H9 (cell line): ENCODE measurements at regions not wholly inside any gene's neighbourhood (a gene's known extent, or its start where the extent isn't known, plus 50 kb on each side); places are given as distances from the start of the nearest gene placed in this dataset.

ENCODE experiments used
- DNase-seq: peaks from one replicate; pipeline ENCODE4 v3.0.0-alpha.2; 2017
- H2AFZ ChIP-seq: one replicate; pipeline ENCODE4 v1.6.1; 2013; ENCODE audit warnings: mild to moderate bottlenecking, low read length, control low read depth, moderate library complexity
- H2AK5ac ChIP-seq: 2 replicates; pipeline ENCODE4 v1.6.1; 2013; ENCODE audit warnings: low read length, control low read depth, mixed read lengths; ENCODE audit not compliant: insufficient read length
- H2BK120ac ChIP-seq: one replicate; pipeline ENCODE4 v1.6.1; 2013; ENCODE audit warnings: low read depth, mild to moderate bottlenecking, low read length, control low read depth, inconsistent platforms; ENCODE audit not compliant: poor library complexity, severe bottlenecking
- H2BK12ac ChIP-seq: 2 replicates; pipeline ENCODE4 v1.6.1; 2013; ENCODE audit warnings: low read length, control low read depth, mixed read lengths, low read depth; ENCODE audit not compliant: insufficient read length
- H2BK15ac ChIP-seq: 2 replicates; pipeline ENCODE4 v1.6.1; 2013; ENCODE audit warnings: low read depth, low read length, control low read depth
- H2BK20ac ChIP-seq: one replicate; pipeline ENCODE4 v1.6.1; 2013; ENCODE audit warnings: low read depth, mild to moderate bottlenecking, low read length, control low read depth, inconsistent platforms; ENCODE audit not compliant: poor library complexity, severe bottlenecking
- H2BK5ac ChIP-seq: 2 replicates; pipeline ENCODE4 v1.6.1; 2013; ENCODE audit warnings: low read length, control low read depth, mixed read lengths; ENCODE audit not compliant: insufficient read length
- H3K14ac ChIP-seq: 2 replicates; pipeline ENCODE4 v1.6.1; 2013; ENCODE audit warnings: low read length, control low read depth; ENCODE audit not compliant: insufficient read depth
- H3K18ac ChIP-seq: 2 replicates; pipeline ENCODE4 v1.6.1; 2013; ENCODE audit warnings: low read depth, mild to moderate bottlenecking, mixed read lengths, low read length, control low read depth; ENCODE audit not compliant: insufficient read length
- H3K23ac ChIP-seq: 2 replicates; pipeline ENCODE4 v1.6.1; 2013; ENCODE audit warnings: low read length, control low read depth, mixed read lengths, low read depth; ENCODE audit not compliant: insufficient read length
- H3K23me2 ChIP-seq: 2 replicates; pipeline ENCODE4 v1.6.1; 2013; ENCODE audit warnings: low read depth, mild to moderate bottlenecking, mixed read lengths, low read length, control low read depth; ENCODE audit not compliant: insufficient read length, poor library complexity, severe bottlenecking
- H3K27ac ChIP-seq: 2 replicates; pipeline ENCODE4 v1.5.1; 2013; ENCODE audit warnings: low read length, control low read depth, mixed read lengths, low read depth; ENCODE audit not compliant: insufficient read length
- H3K27me3 ChIP-seq: 2 replicates; pipeline ENCODE4 v1.6.1; 2013; ENCODE audit warnings: low read length, control low read depth, inconsistent platforms; ENCODE audit not compliant: insufficient read depth
- H3K4ac ChIP-seq: 2 replicates; pipeline ENCODE4 v1.6.1; 2013; ENCODE audit warnings: low read depth, mild to moderate bottlenecking, control low read depth, inconsistent platforms, low read length, moderate library complexity
- H3K4me1 ChIP-seq: 2 replicates; pipeline ENCODE4 v1.6.1; 2013; ENCODE audit warnings: low read length, control low read depth, inconsistent platforms; ENCODE audit not compliant: insufficient read depth
- H3K4me2 ChIP-seq: 2 replicates; pipeline ENCODE4 v1.6.1; 2013; ENCODE audit warnings: low read length, control low read depth, mixed read lengths; ENCODE audit not compliant: insufficient read length, insufficient read depth
- H3K56ac ChIP-seq: 2 replicates; pipeline ENCODE4 v1.6.1; 2013; ENCODE audit warnings: low read depth, mild to moderate bottlenecking, mixed read lengths, low read length, control low read depth; ENCODE audit not compliant: insufficient read length
- H3K79me1 ChIP-seq: 2 replicates; pipeline ENCODE4 v1.6.1; 2013; ENCODE audit warnings: low read depth, mild to moderate bottlenecking, moderate library complexity, low read length, control low read depth, inconsistent platforms; ENCODE audit not compliant: insufficient read depth, poor library complexity, severe bottlenecking
- H3K79me2 ChIP-seq: 2 replicates; pipeline ENCODE4 v1.6.1; 2013; ENCODE audit warnings: low read length, control low read depth, inconsistent platforms; ENCODE audit not compliant: insufficient read depth
- H3K9ac ChIP-seq: 2 replicates; pipeline ENCODE4 v1.6.1; 2013; ENCODE audit warnings: low read length, control low read depth, mixed read lengths; ENCODE audit not compliant: insufficient read length; ENCODE audit errors: extremely low read depth
- H3K9me3 ChIP-seq: one replicate; pipeline ENCODE4 v1.6.1; 2013; ENCODE audit warnings: low read depth, low read length, inconsistent platforms; ENCODE audit not compliant: control insufficient read depth
- H3T11ph ChIP-seq: one replicate; pipeline ENCODE4 v1.6.1; 2013; ENCODE audit warnings: mild to moderate bottlenecking, low read length, control low read depth, inconsistent platforms
- H4K20me1 ChIP-seq: one replicate; pipeline ENCODE4 v1.6.1; 2013; ENCODE audit not compliant: control insufficient read depth, insufficient read length, insufficient read depth
- H4K5ac ChIP-seq: 2 replicates; pipeline ENCODE4 v1.6.1; 2013; ENCODE audit warnings: low read depth, mild to moderate bottlenecking, mixed read lengths, low read length, control low read depth; ENCODE audit not compliant: insufficient read length
- H4K8ac ChIP-seq: replicated peaks from 2 replicates; pipeline ENCODE4 v1.6.1; 2013; ENCODE audit warnings: low read length, control low read depth, mixed read lengths, low read depth; ENCODE audit not compliant: insufficient read length
- H4K91ac ChIP-seq: 2 replicates; pipeline ENCODE4 v1.6.1; 2013; ENCODE audit warnings: low read depth, mild to moderate bottlenecking, moderate library complexity, mixed read lengths, low read length, control low read depth; ENCODE audit not compliant: insufficient read length
- H3K27ac Mint-ChIP-seq, 3 experiments: 2 replicates in 2 of 3; 3 replicates in 1 of 3; pipeline ENCODE4 v1.8.0; 2020 to 2021; ENCODE audit warnings: mixed read lengths in 3 of 3, mild to moderate bottlenecking in 1 of 3, moderate library complexity in 1 of 3
- H3K27me3 Mint-ChIP-seq: 2 replicates; pipeline ENCODE4 v1.8.0; 2021; ENCODE audit warnings: low read depth, mild to moderate bottlenecking, moderate library complexity, mixed read lengths
- H3K36me3 Mint-ChIP-seq, 3 experiments: 2 replicates in 2 of 3; 3 replicates in 1 of 3; pipeline ENCODE4 v1.8.0; 2020 to 2021; ENCODE audit warnings: low read depth in 3 of 3, mixed read lengths in 3 of 3; ENCODE audit not compliant: insufficient read depth in 1 of 3
- H3K4me1 Mint-ChIP-seq, 2 experiments: 2 replicates each; pipeline ENCODE4 v1.8.0; 2020; ENCODE audit warnings: mixed read lengths in 2 of 2
- H3K4me3 Mint-ChIP-seq, 2 experiments: 2 replicates in 1 of 2; 3 replicates in 1 of 2; pipeline ENCODE4 v1.8.0; 2020 to 2021; ENCODE audit warnings: mild to moderate bottlenecking in 2 of 2, mixed read lengths in 2 of 2, moderate library complexity in 1 of 2
- H3K9me3 Mint-ChIP-seq, 2 experiments: 2 replicates in 1 of 2; 3 replicates in 1 of 2; pipeline ENCODE4 v1.8.0; 2020; ENCODE audit warnings: mild to moderate bottlenecking in 2 of 2, mixed read lengths in 2 of 2, moderate library complexity in 1 of 2
- CTCF ChIP-seq: fragments of 200-600 bp; sonication (generic); conservative IDR thresholded peaks from 3 replicates; pipeline ENCODE4 v1.8.0; 2021; ENCODE audit warnings: antibody characterized with exemption, mild to moderate bottlenecking
- WGBS: extraction: QIAGEN DNeasy Blood & Tissue Kit; methylation state at CpG from one replicate; pipeline ENCODE4 v1.1.7; 2013; ENCODE audit warnings: missing lambda C conversion rate, low lambda C conversion rate, mixed read lengths; ENCODE audit not compliant: insufficient read length; ENCODE audit errors: extremely low coverage; 5-methylcytosine and 5-hydroxymethylcytosine counted together

GRCh38 chrX:63932006-63932405 lies 147.0 kb upstream of the ARHGEF9 start:
- no peak; the same call in 1 of the 3 replicates for TF ChIP-seq CTCF
- no peaks in the 10 kb centered on the region; the same call in 1 of the 2 replicates for H3K27me3 Mint-ChIP-seq
- WGBS = no CpG with 5 or more reads among the region's 3 CpGs
- Histone ChIP-seq H2BK120ac (no peak overlapping the region), H2BK12ac (no peak overlapping the region), H2BK15ac (no peak overlapping the region), H3K56ac (no peak overlapping the region), H3K9me3 (peaks cover 68% of the 10 kb centered on the region), H3K4ac (no peak overlapping the region), H2AK5ac (no peak overlapping the region), H3K18ac (no peak overlapping the region), H2BK20ac (no peak overlapping the region), H3K79me1 (no peaks in the 10 kb centered on the region), H3K27me3 (no peaks in the 10 kb centered on the region), H3K4me1 (no peaks in the 10 kb centered on the region), H3K9ac (no peak overlapping the region), H3K4me2 (no peak overlapping the region), H4K20me1 (no peaks in the 10 kb centered on the region), H3T11ph (no peak overlapping the region), H3K23me2 (no peaks in the 10 kb centered on the region), H3K23ac (no peak overlapping the region), H3K14ac (no peak overlapping the region), H4K5ac (no peak overlapping the region), H3K79me2 (no peaks in the 10 kb centered on the region), H2BK5ac (no peak overlapping the region), H3K27ac (no peak overlapping the region), H2AFZ (no peak overlapping the region), H4K8ac (no peak overlapping the region), H4K91ac (no peak overlapping the region)
- peaks cover 18 to 22% of the 10 kb centered on the region in 2 experiments for H3K4me1 Mint-ChIP-seq
- peaks cover 2 to 10% (median 8%) of the 10 kb centered on the region in 3 experiments; a peak in 6 of 7 replicates for H3K36me3 Mint-ChIP-seq
- H3K4me3 Mint-ChIP-seq = no peak overlapping the region
- peaks cover 73 to 81% of the 10 kb centered on the region in 2 experiments for H3K9me3 Mint-ChIP-seq
- no peak overlapping the region for H3K27ac Mint-ChIP-seq
- DNase-seq = no peak
